Endothelial cell of umbilical vein (primary cell): ENCODE measurements at regions not wholly inside any gene's neighbourhood (a gene's known extent, or its start where the extent isn't known, plus 50 kb on each side); places are given as distances from the start of the nearest gene placed in this dataset.
"Not testable (repeated sequence)": the region's sequence is repeated elsewhere in the genome, so short reads cannot be mapped to it uniquely, and the experiment has no call there.

ENCODE experiments used
- CTCF ChIP-seq, 2 donors: IDR thresholded peaks; 1 replicate in 1 of 2; 2 replicates in 1 of 2; pipeline ENCODE4 v1.5.1; 2011; ENCODE audit warnings: low read length in 2 of 2, mild to moderate bottlenecking in 2 of 2, moderate library complexity in 2 of 2, control low read depth in 1 of 2, inconsistent platforms in 1 of 2, low read depth in 1 of 2; ENCODE audit not compliant: insufficient read depth in 1 of 2; ENCODE audit errors: extremely low read depth in 1 of 2
- EZH2 ChIP-seq: IDR thresholded peaks from 2 replicates; pipeline ENCODE4 v1.6.1; 2012; ENCODE audit warnings: borderline replicate concordance, low read depth, mild to moderate bottlenecking, moderate library complexity, low read length, inconsistent platforms; ENCODE audit not compliant: severe bottlenecking
- FOS ChIP-seq: IDR thresholded peaks from 2 replicates; pipeline ENCODE4 v1.6.1; 2011; ENCODE audit warnings: mild to moderate bottlenecking, low read length, moderate library complexity, borderline replicate concordance; ENCODE audit not compliant: insufficient read depth
- JUN ChIP-seq: IDR thresholded peaks from 2 replicates; pipeline ENCODE4 v1.6.1; 2011; ENCODE audit warnings: borderline replicate concordance, low read depth; ENCODE audit not compliant: insufficient read length, insufficient read depth
- MYC ChIP-seq: IDR thresholded peaks from one replicate; pipeline ENCODE4 v1.6.1; 2011; ENCODE audit warnings: mild to moderate bottlenecking, low read depth, low read length
- POLR2A ChIP-seq: IDR thresholded peaks from 2 replicates; pipeline ENCODE4 v1.6.1; 2012; ENCODE audit warnings: low read depth, mild to moderate bottlenecking, control low read depth, low read length
- POLR2AphosphoS5 ChIP-seq: IDR thresholded peaks from 2 replicates; pipeline ENCODE4 v1.6.1; 2012; ENCODE audit warnings: low read depth, mild to moderate bottlenecking, control low read depth, low read length, moderate library complexity; ENCODE audit not compliant: insufficient read depth
- TF ChIP-seq, protein P1 (sequence below): IDR thresholded peaks from 2 replicates; pipeline ENCODE4 v1.6.1; 2011; ENCODE audit not compliant: insufficient read depth, insufficient read length

DNA sequence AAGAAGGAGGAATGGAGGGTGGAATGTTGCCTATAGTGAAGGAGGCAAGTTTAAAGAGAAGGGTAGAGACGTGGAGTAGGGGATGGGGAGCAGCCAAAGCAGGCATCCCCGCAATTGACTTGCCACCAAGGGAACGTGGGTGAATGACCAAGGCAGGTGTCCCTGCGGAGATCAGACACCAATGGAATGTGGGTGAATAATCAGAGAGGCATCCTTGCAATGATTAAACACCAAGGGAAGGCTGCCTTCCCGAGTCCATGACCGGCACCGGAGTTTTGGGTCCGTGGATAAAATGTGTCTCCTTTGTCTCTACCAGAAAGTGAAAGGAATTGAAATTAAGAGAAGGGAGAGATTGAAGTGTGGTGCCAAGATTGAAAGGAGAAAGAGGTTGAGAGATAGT lies 61.9 kb upstream of the APP start:
- not testable (repeated sequence) for TF ChIP-seq CTCF (IDR thresholded peaks at IDR 0.05; ENCODE audit: extremely low read depth in 1 of 2, insufficient read depth in 1 of 2, low read depth in 1 of 2, low read length in 2 of 2); POLR2A; EZH2; POLR2AphosphoS5; FOS; MYC; JUN
- TF ChIP-seq, protein P1, sequence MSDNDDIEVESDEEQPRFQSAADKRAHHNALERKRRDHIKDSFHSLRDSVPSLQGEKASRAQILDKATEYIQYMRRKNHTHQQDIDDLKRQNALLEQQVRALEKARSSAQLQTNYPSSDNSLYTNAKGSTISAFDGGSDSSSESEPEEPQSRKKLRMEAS, result not testable (repeated sequence)
